HEK293T (cell line): ENCODE measurements at regions not wholly inside any gene's neighbourhood (a gene's known extent, or its start where the extent isn't known, plus 50 kb on each side); places are given as distances from the start of the nearest gene placed in this dataset.

Source experiments
- ARNT ChIP-seq: fragments of 450-650 bp; IDR thresholded peaks from 2 replicates; pipeline ENCODE4 v1.6.1; 2017; ENCODE audit warnings: mild to moderate bottlenecking
- BHLHE40 ChIP-seq: fragments of 450-650 bp; IDR thresholded peaks from 2 replicates; pipeline ENCODE4 v1.6.1; 2016; ENCODE audit warnings: mild to moderate bottlenecking, moderate library complexity, borderline replicate concordance
- CTBP1 ChIP-seq: fragments of 450-650 bp; IDR thresholded peaks from 2 replicates; pipeline ENCODE4 v1.6.1; 2016; ENCODE audit warnings: borderline replicate concordance
- FOXA1 ChIP-seq: fragments of 450-650 bp; IDR thresholded peaks from 2 replicates; pipeline ENCODE4 v1.6.1; 2016; ENCODE audit warnings: mild to moderate bottlenecking
- FOXM1 ChIP-seq: fragments of 450-650 bp; IDR thresholded peaks from 2 replicates; pipeline ENCODE4 v1.6.1; 2017; ENCODE audit warnings: mild to moderate bottlenecking, borderline replicate concordance
- HDGF ChIP-seq: fragments of 450-650 bp; IDR thresholded peaks from 2 replicates; pipeline ENCODE4 v1.6.1; 2017; ENCODE audit warnings: antibody characterized with exemption, borderline replicate concordance
- L3MBTL2 ChIP-seq: fragments of 450-650 bp; conservative IDR thresholded peaks from 2 replicates; pipeline ENCODE4 v1.6.1; 2016; ENCODE audit warnings: mild to moderate bottlenecking
- LEF1 ChIP-seq: fragments of 450-650 bp; IDR thresholded peaks from 2 replicates; pipeline ENCODE4 v1.6.1; 2017; ENCODE audit warnings: mild to moderate bottlenecking, borderline replicate concordance
- NFRKB ChIP-seq: fragments of 450-650 bp; IDR thresholded peaks from 2 replicates; pipeline ENCODE4 v1.6.1; 2016; ENCODE audit warnings: mild to moderate bottlenecking, moderate library complexity
- SP1 ChIP-seq: fragments of 450-650 bp; IDR thresholded peaks from 2 replicates; pipeline ENCODE4 v1.6.1; 2017
- SUZ12 ChIP-seq: fragments of 450-650 bp; IDR thresholded peaks from 2 replicates; pipeline ENCODE4 v1.6.1; 2016; ENCODE audit warnings: mild to moderate bottlenecking
- ZNF384 ChIP-seq: fragments of 450-650 bp; IDR thresholded peaks from 2 replicates; pipeline ENCODE4 v1.6.1; 2016
- TF ChIP-seq, protein P1 (sequence below): fragments of 450-650 bp; IDR thresholded peaks from 2 replicates; pipeline ENCODE4 v1.6.1; 2016

DNA sequence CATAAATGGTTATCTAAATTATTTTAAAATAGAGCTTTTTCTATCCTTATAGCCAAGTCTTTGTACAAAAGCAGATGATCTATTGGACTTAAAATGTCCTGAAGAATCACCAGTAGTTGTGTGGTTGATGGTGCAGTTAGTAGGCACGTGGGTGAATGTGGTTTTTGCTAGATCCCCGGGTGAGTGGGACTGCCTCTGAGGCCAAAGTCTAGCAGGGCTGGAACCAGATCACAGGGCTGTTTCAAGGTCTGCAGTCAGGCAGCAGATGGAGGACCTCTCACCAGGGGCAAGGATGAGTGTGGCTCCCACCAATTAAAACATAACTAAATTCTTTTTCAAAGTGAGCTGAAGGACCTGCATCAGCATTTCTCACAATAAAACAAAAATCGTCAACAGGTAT, 604.7 kb upstream of the FTMT start:
- TF ChIP-seq HDGF (no peak), NFRKB (no peak), SP1 (no peak), FOXA1 (no peak), BHLHE40 (no peak), SUZ12 (no peak), LEF1 (no peak), CTBP1 (no peak), FOXM1 (no peak), ZNF384 (no peak), ARNT (no peak), L3MBTL2 (no peak)
- TF ChIP-seq, protein P1, sequence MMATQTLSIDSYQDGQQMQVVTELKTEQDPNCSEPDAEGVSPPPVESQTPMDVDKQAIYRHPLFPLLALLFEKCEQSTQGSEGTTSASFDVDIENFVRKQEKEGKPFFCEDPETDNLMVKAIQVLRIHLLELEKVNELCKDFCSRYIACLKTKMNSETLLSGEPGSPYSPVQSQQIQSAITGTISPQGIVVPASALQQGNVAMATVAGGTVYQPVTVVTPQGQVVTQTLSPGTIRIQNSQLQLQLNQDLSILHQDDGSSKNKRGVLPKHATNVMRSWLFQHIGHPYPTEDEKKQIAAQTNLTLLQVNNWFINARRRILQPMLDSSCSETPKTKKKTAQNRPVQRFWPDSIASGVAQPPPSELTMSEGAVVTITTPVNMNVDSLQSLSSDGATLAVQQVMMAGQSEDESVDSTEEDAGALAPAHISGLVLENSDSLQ = no peak
